ENCODE measurements at regions not wholly inside any gene's neighbourhood (a gene's known extent, or its start where the extent isn't known, plus 50 kb on each side); places are given as distances from the start of the nearest gene placed in this dataset.

DNA sequence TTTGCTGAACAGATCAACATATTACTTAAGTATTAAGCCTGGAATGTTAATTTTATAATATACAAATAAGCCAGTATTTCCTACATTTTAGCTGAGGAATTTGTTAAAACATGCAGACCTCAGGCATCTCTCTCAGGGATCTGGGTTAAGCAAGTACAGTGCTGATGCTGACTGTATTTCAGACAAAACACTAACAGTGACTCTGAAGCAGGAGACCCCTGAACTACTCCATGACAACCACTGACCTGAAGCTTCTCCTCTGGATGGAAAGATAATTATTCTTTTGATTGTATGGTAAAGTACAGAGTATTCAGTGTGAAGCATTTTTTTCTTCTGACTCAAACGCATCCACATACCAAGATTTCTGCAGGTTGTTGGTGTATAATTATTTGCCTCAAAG lies 680.8 kb downstream of the LIG4 start:
- Histone ChIP-seq H3K36me3 (ENCODE audit: control insufficient read depth in 2 of 2, extremely low read depth in 1 of 2, insufficient read depth in 2 of 2, low read length in 2 of 2) (no peaks in the 10 kb centered on the region), H3K4me1 (ENCODE audit: control insufficient read depth, extremely low read depth, insufficient read depth, low read length) (no peaks in the 10 kb centered on the region), H3K9me1 (replicated peaks; ENCODE audit: control insufficient read depth, extremely low read depth, insufficient read depth, low read length) (peaks cover 2% of the 10 kb centered on the region), H3K27ac (ENCODE audit: insufficient read depth, low read depth, low read length) (no peak overlapping the region), H2AFZ (ENCODE audit: low read depth, low read length) (no peak overlapping the region), H3K27me3 (ENCODE audit: control insufficient read depth in 2 of 2, insufficient read depth in 2 of 2, low read length in 2 of 2) (no peaks in the 10 kb centered on the region), H3K4me3 (replicated peaks in 1 of 3; ENCODE audit: insufficient read depth in 1 of 3, low read depth in 1 of 3, low read length in 3 of 3) (no peak overlapping the region), H3K79me2 (ENCODE audit: control insufficient read depth, insufficient read depth, low read length) (no peaks in the 10 kb centered on the region), H3K9ac (replicated peaks; ENCODE audit: extremely low read depth, insufficient read depth, low read length) (no peak overlapping the region), H4K20me1 (replicated peaks; ENCODE audit: control insufficient read depth, extremely low read depth, insufficient read depth, low read length) (no peaks in the 10 kb centered on the region), H3K9me3 (replicated peaks; ENCODE audit: control insufficient read depth, insufficient read depth, low read length) (no peaks in the 10 kb centered on the region), H3K4me2 (ENCODE audit: insufficient read depth, low read length) (no peak overlapping the region)
- no peak for DNase-seq (ENCODE audit: low read depth, low spot score)
- no peak for TF ChIP-seq EZH2 (IDR thresholded peaks at IDR 0.05; ENCODE audit: borderline replicate concordance, low read depth, low read length, severe bottlenecking)
- TF ChIP-seq POLR2A (IDR thresholded peaks at IDR 0.05; ENCODE audit: low read depth, low read length) = no peak
- no peak for TF ChIP-seq POLR2AphosphoS5 (IDR thresholded peaks at IDR 0.05; ENCODE audit: insufficient read depth, low read depth, low read length)
- no peak for TF ChIP-seq GATA2 (IDR thresholded peaks at IDR 0.05; ENCODE audit: insufficient read depth, insufficient read length, low read depth, low read length)
- no peak for TF ChIP-seq CTCF (IDR thresholded peaks at IDR 0.05; ENCODE audit: extremely low read depth in 1 of 2, insufficient read depth in 1 of 2, low read depth in 1 of 2, low read length in 2 of 2)
- TF ChIP-seq MAX (IDR thresholded peaks at IDR 0.05; ENCODE audit: insufficient read depth, insufficient read length) = no peak
- no peak for TF ChIP-seq FOS (IDR thresholded peaks at IDR 0.05; ENCODE audit: borderline replicate concordance, insufficient read depth, low read length)
- TF ChIP-seq MYC (IDR thresholded peaks at IDR 0.05; ENCODE audit: low read depth, low read length) = no peak
- TF ChIP-seq JUN (IDR thresholded peaks at IDR 0.05; ENCODE audit: borderline replicate concordance, insufficient read depth, insufficient read length, low read depth) = no peak
- ChIA-PET POLR2A (no interaction called here), CTCF (no interaction called here)
- dilution Hi-C loops (cut with MboI; ENCODE audit: extremely low pct_ligation_motif_present, low sequenced_read_pairs) = no loop called here
- no peak for FAIRE-seq
- intact Hi-C loops (cut with micrococcal nuclease) = no loop called here
- BruUV-seq (replicated peaks) = no TSS peak
